ENCODE measurements at regions not wholly inside any gene's neighbourhood (a gene's known extent, or its start where the extent isn't known, plus 50 kb on each side); places are given as distances from the start of the nearest gene placed in this dataset.

GRCh38 chr14:81970307-81970706 is 436.7 kb upstream of the SEL1L start:
- Histone ChIP-seq H3K4me3 (ENCODE audit: low read length) (no peak overlapping the region), H3K9me3 (replicated peaks; ENCODE audit: low read length) (no peaks in the 10 kb centered on the region), H3K4me1 (ENCODE audit: control insufficient read depth, insufficient read depth, low read length) (no peaks in the 10 kb centered on the region), H3K4me2 (ENCODE audit: low read length) (no peak overlapping the region), H3K36me3 (ENCODE audit: insufficient read depth, low read length) (no peaks in the 10 kb centered on the region), H3K27me3 (ENCODE audit: control insufficient read depth, insufficient read depth, low read length) (no peaks in the 10 kb centered on the region), H3K9ac (ENCODE audit: low read depth, low read length) (no peak overlapping the region)

DNA sequence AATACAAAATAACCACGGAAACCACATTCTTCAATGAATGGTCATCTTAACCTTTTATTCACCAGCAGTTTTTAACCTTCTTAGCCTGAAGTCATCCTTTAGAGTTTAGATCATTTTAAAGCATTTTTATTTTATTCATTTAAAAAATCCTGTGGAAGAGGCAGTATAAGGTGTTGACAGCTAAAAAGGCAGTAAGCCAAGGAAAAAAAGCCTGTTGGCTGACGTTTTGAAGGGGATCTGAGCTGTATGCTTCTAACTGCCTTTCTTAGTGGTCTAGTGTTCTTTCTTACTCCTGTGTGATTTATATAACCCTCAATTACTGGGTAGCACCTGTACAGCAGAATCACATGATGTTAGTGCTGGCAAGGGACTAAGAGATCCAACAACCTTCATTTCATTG is 438.3 kb upstream of the SEL1L start:
- H3K27me3 ChIP-seq (ENCODE audit: control insufficient read depth, insufficient read depth, low read length), result no peaks in the 10 kb centered on the region
- H3K9ac ChIP-seq (ENCODE audit: low read depth, low read length), result no peak overlapping the region
- H3K36me3 ChIP-seq (ENCODE audit: insufficient read depth, low read length), result no peaks in the 10 kb centered on the region
- no peaks in the 10 kb centered on the region for H3K9me3 ChIP-seq (replicated peaks; ENCODE audit: low read length)
- no peak overlapping the region for H3K4me2 ChIP-seq (ENCODE audit: low read length)
- H3K4me3 ChIP-seq (ENCODE audit: low read length), result no peak overlapping the region
- H3K4me1 ChIP-seq (ENCODE audit: control insufficient read depth, insufficient read depth, low read length), result no peaks in the 10 kb centered on the region

GRCh38 chr14:81972601-81973000 is 438.9 kb upstream of the SEL1L start:
- Histone ChIP-seq H3K9ac (ENCODE audit: low read depth, low read length) (no peak overlapping the region), H3K4me3 (ENCODE audit: low read length) (no peak overlapping the region), H3K4me2 (ENCODE audit: low read length) (no peak overlapping the region), H3K9me3 (replicated peaks; ENCODE audit: low read length) (no peaks in the 10 kb centered on the region), H3K36me3 (ENCODE audit: insufficient read depth, low read length) (no peaks in the 10 kb centered on the region), H3K4me1 (ENCODE audit: control insufficient read depth, insufficient read depth, low read length) (no peaks in the 10 kb centered on the region), H3K27me3 (ENCODE audit: control insufficient read depth, insufficient read depth, low read length) (no peaks in the 10 kb centered on the region)

GRCh38 chr14:81974543-81974942 is 440.9 kb upstream of the SEL1L start:
- Histone ChIP-seq H3K4me2 (ENCODE audit: low read length) (no peak overlapping the region), H3K27me3 (ENCODE audit: control insufficient read depth, insufficient read depth, low read length) (no peaks in the 10 kb centered on the region), H3K4me3 (ENCODE audit: low read length) (no peak overlapping the region), H3K36me3 (ENCODE audit: insufficient read depth, low read length) (no peaks in the 10 kb centered on the region), H3K9ac (ENCODE audit: low read depth, low read length) (no peak overlapping the region), H3K4me1 (ENCODE audit: control insufficient read depth, insufficient read depth, low read length) (no peaks in the 10 kb centered on the region), H3K9me3 (replicated peaks; ENCODE audit: low read length) (no peaks in the 10 kb centered on the region)

- H3K9ac ChIP-seq (ENCODE audit: low read depth, low read length), result no peak overlapping the region
- H3K9me3 ChIP-seq (replicated peaks; ENCODE audit: low read length), result no peaks in the 10 kb centered on the region
- no peaks in the 10 kb centered on the region for H3K36me3 ChIP-seq (ENCODE audit: insufficient read depth, low read length)
- H3K4me2 ChIP-seq (ENCODE audit: low read length), result no peak overlapping the region
- no peaks in the 10 kb centered on the region for H3K27me3 ChIP-seq (ENCODE audit: control insufficient read depth, insufficient read depth, low read length)
- no peaks in the 10 kb centered on the region for H3K4me1 ChIP-seq (ENCODE audit: control insufficient read depth, insufficient read depth, low read length)
- no peak overlapping the region for H3K4me3 ChIP-seq (ENCODE audit: low read length)
Measured at GRCh38 chr14:81980601-81981306, 447.1 kb upstream of the SEL1L start.

DNA sequence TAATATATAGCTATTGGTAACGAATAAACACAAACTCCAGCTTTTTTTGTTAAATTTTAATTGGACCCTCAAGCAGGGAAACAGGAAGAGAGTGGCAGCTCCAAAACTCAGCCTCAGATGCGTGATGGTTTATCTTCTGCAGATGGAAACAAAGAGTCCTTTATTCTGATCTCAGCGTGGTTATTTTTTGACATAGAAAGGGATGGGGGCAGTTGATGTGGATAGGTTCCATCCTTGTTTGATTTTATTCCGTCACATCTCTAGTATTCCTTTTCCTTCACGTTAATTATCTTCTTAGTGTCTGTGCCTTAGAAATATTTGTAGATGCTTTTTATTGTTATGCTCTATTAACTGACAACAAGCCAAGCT is 447.6 kb upstream of the SEL1L start:
- H3K9me3 ChIP-seq (replicated peaks; ENCODE audit: low read length), result no peaks in the 10 kb centered on the region
- H3K4me1 ChIP-seq (ENCODE audit: control insufficient read depth, insufficient read depth, low read length), result no peaks in the 10 kb centered on the region
- no peaks in the 10 kb centered on the region for H3K36me3 ChIP-seq (ENCODE audit: insufficient read depth, low read length)
- no peak overlapping the region for H3K4me2 ChIP-seq (ENCODE audit: low read length)
- no peak overlapping the region for H3K9ac ChIP-seq (ENCODE audit: low read depth, low read length)
- no peaks in the 10 kb centered on the region for H3K27me3 ChIP-seq (ENCODE audit: control insufficient read depth, insufficient read depth, low read length)
- H3K4me3 ChIP-seq (ENCODE audit: low read length), result no peak overlapping the region

DNA sequence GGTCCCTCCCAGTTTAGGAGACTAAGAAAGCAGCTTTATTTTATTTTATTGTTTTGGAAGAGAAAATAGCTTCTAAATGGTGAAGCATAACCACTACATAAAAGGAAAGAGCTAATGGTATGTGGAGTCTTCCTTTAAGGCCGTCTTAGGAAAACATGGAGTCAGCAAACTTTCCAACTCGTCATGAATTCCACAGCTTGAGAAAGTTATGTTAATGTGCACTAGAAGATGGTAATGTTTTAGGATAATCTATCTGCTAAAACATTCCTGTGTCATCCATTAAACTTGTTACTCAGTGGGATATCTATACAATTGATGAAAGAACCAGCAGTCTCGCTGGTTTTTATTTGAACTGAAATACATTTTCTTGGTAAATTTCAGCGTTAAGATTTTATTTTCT is 448.4 kb upstream of the SEL1L start:
- no peaks in the 10 kb centered on the region for H3K36me3 ChIP-seq (ENCODE audit: insufficient read depth, low read length)
- H3K4me3 ChIP-seq (ENCODE audit: low read length), result no peak overlapping the region
- H3K4me1 ChIP-seq (ENCODE audit: control insufficient read depth, insufficient read depth, low read length), result no peaks in the 10 kb centered on the region
- H3K27me3 ChIP-seq (ENCODE audit: control insufficient read depth, insufficient read depth, low read length), result no peaks in the 10 kb centered on the region
- H3K9ac ChIP-seq (ENCODE audit: low read depth, low read length), result no peak overlapping the region
- H3K4me2 ChIP-seq (ENCODE audit: low read length), result no peak overlapping the region
- no peaks in the 10 kb centered on the region for H3K9me3 ChIP-seq (replicated peaks; ENCODE audit: low read length)

GRCh38 chr14:81986005-81986404 is 452.4 kb upstream of the SEL1L start:
- Histone ChIP-seq H3K4me2 (ENCODE audit: low read length) (no peak overlapping the region), H3K27me3 (ENCODE audit: control insufficient read depth, insufficient read depth, low read length) (no peaks in the 10 kb centered on the region), H3K36me3 (ENCODE audit: insufficient read depth, low read length) (no peaks in the 10 kb centered on the region), H3K4me1 (ENCODE audit: control insufficient read depth, insufficient read depth, low read length) (no peaks in the 10 kb centered on the region), H3K9ac (ENCODE audit: low read depth, low read length) (no peak overlapping the region), H3K9me3 (replicated peaks; ENCODE audit: low read length) (no peaks in the 10 kb centered on the region), H3K4me3 (ENCODE audit: low read length) (no peak overlapping the region)

DNA sequence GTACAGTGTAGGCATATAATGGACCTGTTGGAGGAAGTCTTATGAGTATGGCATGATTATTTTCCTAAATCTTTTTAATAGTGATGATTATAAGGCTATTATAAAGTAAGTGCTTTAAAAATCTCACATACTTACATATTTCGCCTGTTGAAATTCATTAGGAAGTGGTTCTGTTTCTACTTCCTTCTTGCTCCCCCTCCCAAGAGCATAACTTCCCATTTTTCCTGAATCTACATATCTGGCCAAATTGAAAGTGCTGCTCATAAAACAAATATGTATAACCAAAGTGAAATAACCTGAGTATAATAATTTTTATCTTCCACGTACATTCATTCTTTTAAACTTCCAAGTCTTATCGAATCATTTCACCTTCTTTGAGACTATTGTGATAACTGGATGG is 455.6 kb upstream of the SEL1L start:
- Histone ChIP-seq H3K4me3 (ENCODE audit: low read length) (no peak overlapping the region), H3K9ac (ENCODE audit: low read depth, low read length) (no peak overlapping the region), H3K4me1 (ENCODE audit: control insufficient read depth, insufficient read depth, low read length) (no peaks in the 10 kb centered on the region), H3K36me3 (ENCODE audit: insufficient read depth, low read length) (no peaks in the 10 kb centered on the region), H3K27me3 (ENCODE audit: control insufficient read depth, insufficient read depth, low read length) (no peaks in the 10 kb centered on the region), H3K4me2 (ENCODE audit: low read length) (no peak overlapping the region), H3K9me3 (replicated peaks; ENCODE audit: low read length) (no peaks in the 10 kb centered on the region)

- H3K4me1 ChIP-seq (ENCODE audit: control insufficient read depth, insufficient read depth, low read length), result no peaks in the 10 kb centered on the region
- no peak overlapping the region for H3K4me2 ChIP-seq (ENCODE audit: low read length)
- H3K27me3 ChIP-seq (ENCODE audit: control insufficient read depth, insufficient read depth, low read length), result no peaks in the 10 kb centered on the region
Measured at GRCh38 chr14:81990312-81990761, 456.7 kb upstream of the SEL1L start.

GRCh38 chr14:81991998-81992397 is 458.3 kb upstream of the SEL1L start:
- Histone ChIP-seq H3K4me1 (ENCODE audit: control insufficient read depth, insufficient read depth, low read length) (no peaks in the 10 kb centered on the region), H3K9me3 (replicated peaks; ENCODE audit: low read length) (no peaks in the 10 kb centered on the region), H3K27me3 (ENCODE audit: control insufficient read depth, insufficient read depth, low read length) (no peaks in the 10 kb centered on the region), H3K4me2 (ENCODE audit: low read length) (no peak overlapping the region), H3K9ac (ENCODE audit: low read depth, low read length) (no peak overlapping the region), H3K36me3 (ENCODE audit: insufficient read depth, low read length) (no peaks in the 10 kb centered on the region), H3K4me3 (ENCODE audit: low read length) (no peak overlapping the region)

More at GRCh38 chr14:81990312-81990761, 456.7 kb upstream of the SEL1L start:
- Histone ChIP-seq H3K9ac (ENCODE audit: low read depth, low read length) (no peak overlapping the region), H3K4me3 (ENCODE audit: low read length) (no peak overlapping the region), H3K9me3 (replicated peaks; ENCODE audit: low read length) (no peaks in the 10 kb centered on the region), H3K36me3 (ENCODE audit: insufficient read depth, low read length) (no peaks in the 10 kb centered on the region)

DNA sequence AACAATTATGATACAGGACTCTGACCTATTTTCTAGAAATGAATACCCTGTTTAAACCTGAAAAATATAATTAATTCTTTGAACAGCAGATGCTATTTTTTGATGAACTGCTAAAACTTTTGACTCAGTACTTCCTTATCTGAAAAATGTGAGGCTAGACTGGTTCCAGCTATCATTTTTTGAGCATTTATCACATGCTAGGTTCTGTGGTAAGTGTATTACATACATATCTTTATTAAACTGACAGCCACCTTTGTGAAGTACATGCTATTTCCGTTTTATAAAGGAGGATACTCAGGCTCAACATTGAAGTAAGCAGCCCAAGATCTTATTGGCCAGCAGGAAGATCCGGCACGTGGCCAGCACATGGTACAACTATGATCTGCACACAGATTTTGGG is 459.8 kb upstream of the SEL1L start:
- Histone ChIP-seq H3K27me3 (ENCODE audit: control insufficient read depth, insufficient read depth, low read length) (no peaks in the 10 kb centered on the region), H3K9me3 (replicated peaks; ENCODE audit: low read length) (no peaks in the 10 kb centered on the region), H3K4me1 (ENCODE audit: control insufficient read depth, insufficient read depth, low read length) (no peaks in the 10 kb centered on the region), H3K4me3 (ENCODE audit: low read length) (no peak overlapping the region), H3K36me3 (ENCODE audit: insufficient read depth, low read length) (no peaks in the 10 kb centered on the region), H3K4me2 (ENCODE audit: low read length) (no peak overlapping the region), H3K9ac (ENCODE audit: low read depth, low read length) (no peak overlapping the region)
